Hematopoietic multipotent progenitor cell (in vitro differentiated cells): ENCODE measurements at regions not wholly inside any gene's neighbourhood (a gene's known extent, or its start where the extent isn't known, plus 50 kb on each side); places are given as distances from the start of the nearest gene placed in this dataset.

Experiments used
- DNase-seq, 3 donors: peaks; one replicate each; pipeline ENCODE4 v3.0.0-alpha.2; 2011 to 2015; ENCODE audit warnings: low read depth in 2 of 3, low spot score in 2 of 3

- no peak for DNase-seq
Observed at GRCh38 chr12:87846045-87846444, 183.2 kb downstream of the C12orf50 start.

- DNase-seq = no peak
Observed at GRCh38 chr12:87841935-87842334, 187.3 kb downstream of the C12orf50 start.

- DNase-seq = no peak
Observed at GRCh38 chr12:87836190-87836589, 193.0 kb downstream of the C12orf50 start.

- no peak for DNase-seq
Observed at GRCh38 chr12:87828382-87828973, 200.7 kb downstream of the C12orf50 start.

GRCh38 chr12:87827638-87828264, 201.4 kb downstream of the C12orf50 start:
- no peak for DNase-seq

GRCh38 chr12:87822923-87823322, 206.3 kb downstream of the C12orf50 start:
- DNase-seq = no peak

GRCh38 chr12:87820524-87821202, 208.5 kb downstream of the C12orf50 start:
- DNase-seq = no peak

GRCh38 chr12:87818441-87818840, 210.8 kb downstream of the C12orf50 start:
- DNase-seq = no peak

- DNase-seq = no peak
Observed at GRCh38 chr12:87815771-87816585, 213.2 kb downstream of the C12orf50 start.

GRCh38 chr12:87814625-87815024, 214.6 kb downstream of the C12orf50 start:
- no peak for DNase-seq

GRCh38 chr12:87813476-87814234, 215.5 kb downstream of the C12orf50 start:
- no peak for DNase-seq

GRCh38 chr12:87812681-87813080, 216.5 kb downstream of the C12orf50 start:
- no peak for DNase-seq

- DNase-seq = no peak
Observed at GRCh38 chr12:87812030-87812429, 217.2 kb downstream of the C12orf50 start.

GRCh38 chr12:87809916-87810315, 219.3 kb downstream of the C12orf50 start:
- no peak for DNase-seq

- DNase-seq = no peak
Observed at GRCh38 chr12:87807086-87807485, 222.1 kb downstream of the C12orf50 start.

- no peak for DNase-seq
Observed at GRCh38 chr12:87806310-87806709, 222.9 kb downstream of the C12orf50 start.

GRCh38 chr12:87804386-87804785, 224.8 kb downstream of the C12orf50 start:
- DNase-seq = no peak

GRCh38 chr12:87802721-87803011, 226.5 kb downstream of the C12orf50 start:
- no peak for DNase-seq

GRCh38 chr12:87801860-87802720, 227.1 kb downstream of the C12orf50 start:
- no peak for DNase-seq

GRCh38 chr12:87796961-87797516, 232.2 kb downstream of the C12orf50 start:
- DNase-seq = no peak
